Aorta (tissue), 5 donors: ENCODE measurements at regions not wholly inside any gene's neighbourhood (a gene's known extent, or its start where the extent isn't known, plus 50 kb on each side); places are given as distances from the start of the nearest gene placed in this dataset.

Experiments used
- ATAC-seq: fragments of 200-7000 bp; cut with Tn5 transposase; one replicate; pipeline ENCODE4 v1.9.1; 2022; ENCODE audit warnings: moderate library complexity; ENCODE audit not compliant: low FRiP score
- DNase-seq, 2 donors: peaks; one replicate each; pipeline ENCODE4 v3.0.0-alpha.2; 2020
- H3K27ac ChIP-seq, 2 donors: one replicate each; pipeline ENCODE4 v1.5.1; 2013; ENCODE audit warnings: low read length in 2 of 2, mild to moderate bottlenecking in 2 of 2, moderate library complexity in 2 of 2, control low read depth in 1 of 2, inconsistent platforms in 1 of 2, low read depth in 1 of 2
- H3K27me3 ChIP-seq, 2 donors: one replicate each; pipeline ENCODE4 v1.6.1; 2013; ENCODE audit warnings: control low read depth in 1 of 2, low read length in 1 of 2, mild to moderate bottlenecking in 1 of 2, moderate library complexity in 1 of 2; ENCODE audit not compliant: insufficient read depth in 2 of 2, control insufficient read depth in 1 of 2
- H3K36me3 ChIP-seq, 2 donors: one replicate each; pipeline ENCODE4 v1.6.1; 2013; ENCODE audit warnings: control low read depth in 1 of 2, low read length in 1 of 2, mild to moderate bottlenecking in 1 of 2; ENCODE audit not compliant: insufficient read depth in 2 of 2, control insufficient read depth in 1 of 2
- H3K4me1 ChIP-seq, 2 donors: one replicate each; pipeline ENCODE4 v1.6.1; 2013; ENCODE audit warnings: low read length in 2 of 2, control low read depth in 1 of 2, mild to moderate bottlenecking in 1 of 2, moderate library complexity in 1 of 2; ENCODE audit not compliant: insufficient read depth in 2 of 2, control insufficient read depth in 1 of 2
- H3K4me3 ChIP-seq, 2 donors: one replicate each; pipeline ENCODE4 v1.5.1; 2013; ENCODE audit warnings: low read length in 2 of 2, control low read depth in 1 of 2, mild to moderate bottlenecking in 1 of 2
- H3K9me3 ChIP-seq: one replicate; pipeline ENCODE4 v1.6.1; 2013; ENCODE audit warnings: mild to moderate bottlenecking, low read length; ENCODE audit not compliant: control insufficient read depth
- WGBS, 2 donors: extraction: QIAGEN DNeasy Blood & Tissue Kit; methylation state at CpG; one replicate each; pipeline ENCODE4 v1.1.7; 2013; 5-methylcytosine and 5-hydroxymethylcytosine counted together
- intact Hi-C, 2 donors: fragments of 100-400 bp; cut with DNase I; formaldehyde crosslinking; loops; one replicate each; pipeline versions ENCODE4 v1.14.2 to v1.15.0; 2022
- donor health status: healthy with polysubstance abuse.
- donor health status: Bipolar disorder and iron deficiency.
- donor health status: DM: no; HTN: no; CAD: no.
- donor health status: DM: no; HTN: no; CAD: no.
- donor health status: DM: yes; HTN: yes; CAD: no.

- WGBS, 2 donors: 90 to 91% methylated on average over 2 of the region's 2 CpGs
- Histone ChIP-seq H3K27ac (no peak overlapping the region), H3K27me3 (peaks cover 0 to 1% of the 10 kb centered on the region in 2 donors), H3K36me3 (no peaks in the 10 kb centered on the region), H3K4me3 (no peak overlapping the region), H3K9me3 (no peaks in the 10 kb centered on the region), H3K4me1 (no peaks in the 10 kb centered on the region)
- ATAC-seq (no peak), DNase-seq (no peak)
- intact Hi-C loops: no loop called here
Measured at GRCh38 chr4:10977534-10977933, 293.0 kb upstream of the CLNK start.

GRCh38 chr4:10974371-10974770 lies 289.8 kb upstream of the CLNK start:
- DNase-seq (no peak), ATAC-seq (no peak)
- peaks cover 0 to 1% of the 10 kb centered on the region in 2 donors for H3K27me3 ChIP-seq
- no peaks in the 10 kb centered on the region for H3K4me1 ChIP-seq
- H3K9me3 ChIP-seq: no peaks in the 10 kb centered on the region
- H3K27ac ChIP-seq: no peak overlapping the region
- WGBS, 2 donors: 92 to 94% methylated on average over 9 of the region's 9 CpGs
- intact Hi-C loops: no loop called here
- no peaks in the 10 kb centered on the region for H3K36me3 ChIP-seq
- no peak overlapping the region for H3K4me3 ChIP-seq

GRCh38 chr4:10973686-10974085 lies 289.1 kb upstream of the CLNK start:
- Histone ChIP-seq H3K4me3 (no peak overlapping the region), H3K36me3 (no peaks in the 10 kb centered on the region), H3K9me3 (no peaks in the 10 kb centered on the region), H3K27me3 (peaks cover 0 to 1% of the 10 kb centered on the region in 2 donors), H3K27ac (no peak overlapping the region), H3K4me1 (no peaks in the 10 kb centered on the region)
- DNase-seq: no peak
- WGBS, 2 donors: 90 to 93% methylated on average over 3 of the region's 3 CpGs
- ATAC-seq: no peak
- intact Hi-C loops: no loop called here

- intact Hi-C loops: no loop called here
- H3K27me3 ChIP-seq: peaks cover 0 to 1% of the 10 kb centered on the region in 2 donors
- H3K9me3 ChIP-seq: no peaks in the 10 kb centered on the region
- DNase-seq (no peak), ATAC-seq (no peak)
- 86 to 90% methylated on average over 4 of the region's 4 CpGs for WGBS, 2 donors
- H3K4me1 ChIP-seq: no peaks in the 10 kb centered on the region
- H3K4me3 ChIP-seq: no peak overlapping the region
- no peak overlapping the region for H3K27ac ChIP-seq
- H3K36me3 ChIP-seq: no peaks in the 10 kb centered on the region
Measured at GRCh38 chr4:10971800-10972401, 287.3 kb upstream of the CLNK start.

- H3K36me3 ChIP-seq: no peaks in the 10 kb centered on the region
- no peak overlapping the region for H3K27ac ChIP-seq
- DNase-seq (no peak), ATAC-seq (no peak)
- no peaks in the 10 kb centered on the region for H3K9me3 ChIP-seq
- no peaks in the 10 kb centered on the region for H3K27me3 ChIP-seq
- 60 to 67% methylated on average over 5 of the region's 5 CpGs for WGBS, 2 donors
- intact Hi-C loops: no loop called here
- H3K4me3 ChIP-seq: no peak overlapping the region
- H3K4me1 ChIP-seq: peaks cover 0 to 1% of the 10 kb centered on the region in 2 donors
Measured at GRCh38 chr4:10965196-10965595, 280.6 kb upstream of the CLNK start.

- 27 to 31% methylated on average over 11 of the region's 11 CpGs for WGBS, 2 donors
- H3K36me3 ChIP-seq: no peaks in the 10 kb centered on the region
- intact Hi-C loops: no loop called here
- ATAC-seq: no peak
- peaks cover 1 to 4% of the 10 kb centered on the region in 2 donors for H3K4me1 ChIP-seq
- H3K27me3 ChIP-seq: no peaks in the 10 kb centered on the region
- no peak overlapping the region for H3K27ac ChIP-seq
- H3K9me3 ChIP-seq: no peaks in the 10 kb centered on the region
- DNase-seq: no peak
- H3K4me3 ChIP-seq: no peak overlapping the region
Measured at GRCh38 chr4:10963958-10964703, 279.6 kb upstream of the CLNK start.

- no peak for DNase-seq
- Histone ChIP-seq H3K27ac (no peak overlapping the region), H3K4me3 (no peak overlapping the region), H3K9me3 (no peaks in the 10 kb centered on the region), H3K27me3 (no peaks in the 10 kb centered on the region), H3K4me1 (peaks cover 1 to 4% of the 10 kb centered on the region in 2 donors), H3K36me3 (no peaks in the 10 kb centered on the region)
- intact Hi-C loops: no loop called here
- 81 to 82% methylated on average over 5 of the region's 5 CpGs for WGBS, 2 donors
- no peak for ATAC-seq
Measured at GRCh38 chr4:10963241-10963640, 278.7 kb upstream of the CLNK start.

- intact Hi-C loops: no loop called here
Measured at GRCh38 chr4:10962246-10962645, 277.7 kb upstream of the CLNK start.

GRCh38 chr4:10960389-10960788 lies 275.8 kb upstream of the CLNK start:
- no peaks in the 10 kb centered on the region for H3K36me3 ChIP-seq

More at GRCh38 chr4:10962246-10962645, 277.7 kb upstream of the CLNK start:
- no peaks in the 10 kb centered on the region for H3K27me3 ChIP-seq
- H3K27ac ChIP-seq: no peak overlapping the region
- peaks cover 1 to 4% of the 10 kb centered on the region in 2 donors for H3K4me1 ChIP-seq
- no peaks in the 10 kb centered on the region for H3K9me3 ChIP-seq
- 16 to 27% methylated on average over 1 of the region's 1 CpG for WGBS, 2 donors
- H3K36me3 ChIP-seq: no peaks in the 10 kb centered on the region
- H3K4me3 ChIP-seq: no peak overlapping the region
- ATAC-seq (no peak), DNase-seq (no peak)

More at GRCh38 chr4:10960389-10960788, 275.8 kb upstream of the CLNK start:
- DNase-seq (no peak), ATAC-seq (no peak)
- Histone ChIP-seq H3K9me3 (no peaks in the 10 kb centered on the region), H3K27me3 (no peaks in the 10 kb centered on the region), H3K4me1 (peaks cover 1 to 4% of the 10 kb centered on the region in 2 donors), H3K4me3 (no peak overlapping the region), H3K27ac (no peak overlapping the region)
- WGBS, 2 donors: 42 to 47% methylated on average over 5 of the region's 5 CpGs
- intact Hi-C loops: no loop called here
